KOPT-K1 (cell line): ENCODE measurements at regions not wholly inside any gene's neighbourhood (a gene's known extent, or its start where the extent isn't known, plus 50 kb on each side); places are given as distances from the start of the nearest gene placed in this dataset.

Source experiments
- H3K27ac ChIP-seq: fragments of 200-600 bp; sonication (generic); 2 replicates; pipeline ENCODE4 v1.5.1; 2016; ENCODE audit warnings: antibody characterized with exemption, mild to moderate bottlenecking, low read depth, low read length; ENCODE audit not compliant: poor library complexity, severe bottlenecking
- H3K36me3 ChIP-seq: fragments of 200-600 bp; sonication (generic); 2 replicates; pipeline ENCODE4 v1.5.1; 2017; ENCODE audit warnings: antibody characterized with exemption, mild to moderate bottlenecking, low read length, moderate library complexity; ENCODE audit not compliant: insufficient read depth
- H3K9me3 ChIP-seq: fragments of 200-600 bp; sonication (generic); 2 replicates; pipeline ENCODE4 v1.5.1; 2017; ENCODE audit warnings: antibody characterized with exemption, low read length, mild to moderate bottlenecking; ENCODE audit not compliant: insufficient read depth, poor library complexity, severe bottlenecking

- Histone ChIP-seq H3K27ac (no peak overlapping the region), H3K9me3 (no peaks in the 10 kb centered on the region), H3K36me3 (no peaks in the 10 kb centered on the region)
Measured at GRCh38 chr13:90103099-90103784, 1244.2 kb upstream of the MIR17HG start.

GRCh38 chr13:90104764-90105163 lies 1242.7 kb upstream of the MIR17HG start:
- Histone ChIP-seq H3K9me3 (no peaks in the 10 kb centered on the region), H3K36me3 (no peaks in the 10 kb centered on the region), H3K27ac (no peak overlapping the region)

- no peaks in the 10 kb centered on the region for H3K9me3 ChIP-seq
- H3K36me3 ChIP-seq, result no peaks in the 10 kb centered on the region
- no peak overlapping the region for H3K27ac ChIP-seq
Measured at GRCh38 chr13:90105276-90105675, 1242.2 kb upstream of the MIR17HG start.

- Histone ChIP-seq H3K27ac (no peak overlapping the region), H3K36me3 (no peaks in the 10 kb centered on the region), H3K9me3 (no peaks in the 10 kb centered on the region)
Measured at GRCh38 chr13:90105849-90106496, 1241.5 kb upstream of the MIR17HG start.

- Histone ChIP-seq H3K27ac (no peak overlapping the region), H3K36me3 (no peaks in the 10 kb centered on the region), H3K9me3 (no peaks in the 10 kb centered on the region)
Measured at GRCh38 chr13:90107661-90108060, 1239.8 kb upstream of the MIR17HG start.

GRCh38 chr13:90108547-90108946 lies 1238.9 kb upstream of the MIR17HG start:
- Histone ChIP-seq H3K36me3 (no peaks in the 10 kb centered on the region), H3K9me3 (no peaks in the 10 kb centered on the region), H3K27ac (no peak overlapping the region)

- Histone ChIP-seq H3K36me3 (no peaks in the 10 kb centered on the region), H3K27ac (no peak overlapping the region), H3K9me3 (no peaks in the 10 kb centered on the region)
Measured at GRCh38 chr13:90116121-90116520, 1231.4 kb upstream of the MIR17HG start.

- Histone ChIP-seq H3K27ac (no peak overlapping the region), H3K36me3 (no peaks in the 10 kb centered on the region), H3K9me3 (no peaks in the 10 kb centered on the region)
Measured at GRCh38 chr13:90118467-90119071, 1228.9 kb upstream of the MIR17HG start.

- no peaks in the 10 kb centered on the region for H3K36me3 ChIP-seq
- H3K27ac ChIP-seq, result no peak overlapping the region
- no peaks in the 10 kb centered on the region for H3K9me3 ChIP-seq
Measured at GRCh38 chr13:90120026-90120425, 1227.5 kb upstream of the MIR17HG start.

GRCh38 chr13:90121784-90122183 lies 1225.7 kb upstream of the MIR17HG start:
- Histone ChIP-seq H3K27ac (no peak overlapping the region), H3K36me3 (no peaks in the 10 kb centered on the region), H3K9me3 (no peaks in the 10 kb centered on the region)

- Histone ChIP-seq H3K27ac (no peak overlapping the region), H3K9me3 (no peaks in the 10 kb centered on the region), H3K36me3 (no peaks in the 10 kb centered on the region)
Measured at GRCh38 chr13:90122531-90122930, 1225.0 kb upstream of the MIR17HG start.

- no peak overlapping the region for H3K27ac ChIP-seq
- no peaks in the 10 kb centered on the region for H3K36me3 ChIP-seq
- no peaks in the 10 kb centered on the region for H3K9me3 ChIP-seq
Measured at GRCh38 chr13:90135558-90135957, 1211.9 kb upstream of the MIR17HG start.

GRCh38 chr13:90142251-90142650 lies 1205.2 kb upstream of the MIR17HG start:
- no peaks in the 10 kb centered on the region for H3K9me3 ChIP-seq
- H3K36me3 ChIP-seq, result no peaks in the 10 kb centered on the region
- no peak overlapping the region for H3K27ac ChIP-seq

GRCh38 chr13:90154311-90154960 lies 1193.1 kb upstream of the MIR17HG start:
- Histone ChIP-seq H3K9me3 (no peaks in the 10 kb centered on the region), H3K36me3 (no peaks in the 10 kb centered on the region), H3K27ac (no peak overlapping the region)

- Histone ChIP-seq H3K9me3 (no peaks in the 10 kb centered on the region), H3K36me3 (no peaks in the 10 kb centered on the region), H3K27ac (no peak overlapping the region)
Measured at GRCh38 chr13:90156390-90156789, 1191.1 kb upstream of the MIR17HG start.
